ENCODE measurements at regions not wholly inside any gene's neighbourhood (a gene's known extent, or its start where the extent isn't known, plus 50 kb on each side); places are given as distances from the start of the nearest gene placed in this dataset.

DNA sequence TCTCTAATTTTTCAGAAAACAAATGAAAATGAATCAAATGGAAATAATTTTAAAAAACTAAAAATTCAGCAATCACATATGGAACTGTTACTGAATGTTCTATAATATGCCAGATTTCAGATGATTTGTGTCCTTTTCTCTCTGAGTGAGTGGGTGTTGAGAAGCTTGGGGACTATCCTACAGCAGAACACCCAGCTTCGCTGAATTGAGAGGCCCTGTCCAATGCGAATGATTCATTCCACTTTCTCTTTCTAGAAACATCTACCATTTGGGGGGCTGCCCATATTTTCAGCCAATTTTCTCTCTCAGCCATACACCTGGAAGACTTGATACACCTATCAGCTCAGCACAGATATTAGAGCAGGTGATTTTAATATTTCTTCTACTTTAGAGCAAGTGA, 1666.7 kb downstream of the EFNB2 start:
- H3K27ac ChIP-seq (replicated peaks in 1 of 4) = no peak overlapping the region
- H3K27me3 ChIP-seq = no peaks in the 10 kb centered on the region
- H3K36me3 ChIP-seq = no peaks in the 10 kb centered on the region
- H3K9me3 ChIP-seq = no peaks in the 10 kb centered on the region
- H3K4me1 ChIP-seq = no peaks in the 10 kb centered on the region
- 89% methylated on average over 2 of the region's 2 CpGs for WGBS
- TF ChIP-seq POLR2A (IDR thresholded peaks at IDR 0.05; ENCODE audit: low read depth) = no peak
- no peak for TF ChIP-seq POLR2AphosphoS5 (IDR thresholded peaks at IDR 0.05)
- TF ChIP-seq, protein P1, sequence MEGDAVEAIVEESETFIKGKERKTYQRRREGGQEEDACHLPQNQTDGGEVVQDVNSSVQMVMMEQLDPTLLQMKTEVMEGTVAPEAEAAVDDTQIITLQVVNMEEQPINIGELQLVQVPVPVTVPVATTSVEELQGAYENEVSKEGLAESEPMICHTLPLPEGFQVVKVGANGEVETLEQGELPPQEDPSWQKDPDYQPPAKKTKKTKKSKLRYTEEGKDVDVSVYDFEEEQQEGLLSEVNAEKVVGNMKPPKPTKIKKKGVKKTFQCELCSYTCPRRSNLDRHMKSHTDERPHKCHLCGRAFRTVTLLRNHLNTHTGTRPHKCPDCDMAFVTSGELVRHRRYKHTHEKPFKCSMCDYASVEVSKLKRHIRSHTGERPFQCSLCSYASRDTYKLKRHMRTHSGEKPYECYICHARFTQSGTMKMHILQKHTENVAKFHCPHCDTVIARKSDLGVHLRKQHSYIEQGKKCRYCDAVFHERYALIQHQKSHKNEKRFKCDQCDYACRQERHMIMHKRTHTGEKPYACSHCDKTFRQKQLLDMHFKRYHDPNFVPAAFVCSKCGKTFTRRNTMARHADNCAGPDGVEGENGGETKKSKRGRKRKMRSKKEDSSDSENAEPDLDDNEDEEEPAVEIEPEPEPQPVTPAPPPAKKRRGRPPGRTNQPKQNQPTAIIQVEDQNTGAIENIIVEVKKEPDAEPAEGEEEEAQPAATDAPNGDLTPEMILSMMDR (IDR thresholded peaks at IDR 0.05) = no peak
- TF ChIP-seq EP300 (IDR thresholded peaks at IDR 0.05) = no peak
- intact Hi-C loops (cut with DNase I) = no loop called here
- no peak overlapping the region for H3K4me3 ChIP-seq
- DNase-seq (ENCODE audit: extremely low spot score) = no peak

DNA sequence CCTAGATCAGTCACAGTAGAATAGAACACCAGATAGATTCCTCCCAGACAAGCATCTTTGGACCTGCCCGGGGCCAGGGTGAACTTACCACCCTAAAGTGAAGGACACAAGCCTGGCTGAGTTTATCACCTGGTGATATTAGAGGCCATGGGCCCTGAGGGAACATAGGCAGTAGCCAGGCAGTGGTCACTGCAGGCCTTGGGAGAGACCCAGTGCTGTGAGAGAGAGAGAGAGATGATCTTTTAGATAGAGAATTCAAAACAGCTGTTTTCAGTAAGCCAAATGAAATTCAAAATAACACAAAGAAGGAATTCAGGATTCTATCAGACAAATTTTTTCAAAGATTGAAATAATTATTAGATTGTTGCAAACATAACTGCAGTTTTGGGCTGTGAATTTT, 1679.9 kb downstream of the EFNB2 start:
- no peak overlapping the region for H3K27ac ChIP-seq (replicated peaks in 1 of 4)
- H3K4me1 ChIP-seq = no peaks in the 10 kb centered on the region
- 77% methylated on average over 1 of the region's 1 CpG for WGBS
- TF ChIP-seq EP300 (IDR thresholded peaks at IDR 0.05) (no peak), POLR2AphosphoS5 (IDR thresholded peaks at IDR 0.05) (no peak), POLR2A (IDR thresholded peaks at IDR 0.05; ENCODE audit: low read depth) (no peak)
- H3K4me3 ChIP-seq = no peak overlapping the region
- no peaks in the 10 kb centered on the region for H3K9me3 ChIP-seq
- no peaks in the 10 kb centered on the region for H3K36me3 ChIP-seq
- H3K27me3 ChIP-seq = no peaks in the 10 kb centered on the region
- intact Hi-C loops (cut with DNase I) = no loop called here
- no peak for DNase-seq (ENCODE audit: extremely low spot score)

- no peak for DNase-seq (ENCODE audit: extremely low spot score)
- Histone ChIP-seq H3K4me1 (no peaks in the 10 kb centered on the region), H3K9me3 (no peaks in the 10 kb centered on the region), H3K27me3 (no peaks in the 10 kb centered on the region), H3K27ac (replicated peaks in 1 of 4) (no peak overlapping the region), H3K4me3 (no peak overlapping the region), H3K36me3 (no peaks in the 10 kb centered on the region)
- intact Hi-C loops (cut with DNase I) = no loop called here
- TF ChIP-seq POLR2A (IDR thresholded peaks at IDR 0.05; ENCODE audit: low read depth) (no peak), POLR2AphosphoS5 (IDR thresholded peaks at IDR 0.05) (no peak), EP300 (IDR thresholded peaks at IDR 0.05) (no peak)
- TF ChIP-seq, protein P1 (IDR thresholded peaks at IDR 0.05) = no peak
- WGBS = 94% methylated on average over 5 of the region's 5 CpGs
Measured at GRCh38 chr13:104854698-104855097, 1680.8 kb downstream of the EFNB2 start.

GRCh38 chr13:104854007-104854406, 1681.5 kb downstream of the EFNB2 start:
- Histone ChIP-seq H3K27ac (replicated peaks in 1 of 4) (no peak overlapping the region), H3K36me3 (no peaks in the 10 kb centered on the region), H3K27me3 (no peaks in the 10 kb centered on the region), H3K9me3 (no peaks in the 10 kb centered on the region), H3K4me3 (no peak overlapping the region), H3K4me1 (no peaks in the 10 kb centered on the region)
- no peak for DNase-seq (ENCODE audit: extremely low spot score)
- WGBS = 83% methylated on average over 8 of the region's 8 CpGs
- intact Hi-C loops (cut with DNase I) = no loop called here
- TF ChIP-seq, protein P1 (IDR thresholded peaks at IDR 0.05) = no peak
- TF ChIP-seq EP300 (IDR thresholded peaks at IDR 0.05) = no peak
- TF ChIP-seq POLR2AphosphoS5 (IDR thresholded peaks at IDR 0.05) = no peak
- TF ChIP-seq POLR2A (IDR thresholded peaks at IDR 0.05; ENCODE audit: low read depth) = no peak

- Histone ChIP-seq H3K9me3 (no peaks in the 10 kb centered on the region), H3K4me3 (no peak overlapping the region), H3K4me1 (no peaks in the 10 kb centered on the region), H3K27me3 (no peaks in the 10 kb centered on the region), H3K36me3 (no peaks in the 10 kb centered on the region), H3K27ac (replicated peaks in 1 of 4) (no peak overlapping the region)
- DNase-seq (ENCODE audit: extremely low spot score) = no peak
- WGBS = 40% methylated on average over 3 of the region's 3 CpGs
- TF ChIP-seq POLR2A (IDR thresholded peaks at IDR 0.05; ENCODE audit: low read depth) (no peak), POLR2AphosphoS5 (IDR thresholded peaks at IDR 0.05) (no peak), EP300 (IDR thresholded peaks at IDR 0.05) (no peak)
- TF ChIP-seq, protein P1 (IDR thresholded peaks at IDR 0.05) = no peak
- intact Hi-C loops (cut with DNase I) = no loop called here
Measured at GRCh38 chr13:104847922-104848321, 1687.5 kb downstream of the EFNB2 start.

Data from esophagus muscularis mucosa (tissue), 4 donors.